HG02852 (cell line): ENCODE measurements at regions not wholly inside any gene's neighbourhood (a gene's known extent, or its start where the extent isn't known, plus 50 kb on each side); places are given as distances from the start of the nearest gene placed in this dataset.
A peak's percentile ranks its signal among the peaks of the same experiment; 100 is the strongest.
"Not testable (repeated sequence)": the region's sequence is repeated elsewhere in the genome, so short reads cannot be mapped to it uniquely, and the experiment has no call there.

Experiments
- ATAC-seq: cut with Tn5 transposase; IDR thresholded peaks from one replicate; pipeline ENCODE4 v1.9.1; 2021; ENCODE audit warnings: mild to moderate bottlenecking, moderate library complexity; ENCODE audit not compliant: unreplicated experiment

GRCh38 chrX:23458957-23459356, 124.3 kb downstream of the PTCHD1 start:
- not testable (repeated sequence) for ATAC-seq

- ATAC-seq: no peak
These were observed 130.6 kb downstream of the PTCHD1 start for GRCh38 chrX:23465105-23465791.

- no peak for ATAC-seq
These were observed 131.3 kb downstream of the PTCHD1 start for GRCh38 chrX:23465985-23466384.

- ATAC-seq: no peak
These were observed 143.4 kb downstream of the PTCHD1 start for GRCh38 chrX:23478056-23478455.

- ATAC-seq: no peak
These were observed 143.9 kb downstream of the PTCHD1 start for GRCh38 chrX:23478561-23478960.

GRCh38 chrX:23482561-23482960, 147.9 kb downstream of the PTCHD1 start:
- no peak for ATAC-seq

GRCh38 chrX:23483396-23483795, 148.7 kb downstream of the PTCHD1 start:
- no peak for ATAC-seq

GRCh38 chrX:23493941-23494374, 159.3 kb downstream of the PTCHD1 start:
- ATAC-seq: peak; percentile 70

GRCh38 chrX:23494741-23495140, 160.1 kb downstream of the PTCHD1 start:
- no peak for ATAC-seq

- no peak for ATAC-seq
These were observed 163.3 kb downstream of the PTCHD1 start for GRCh38 chrX:23497919-23498318.

- no peak for ATAC-seq
These were observed 165.3 kb upstream of the PRDX4 start for GRCh38 chrX:23501974-23502373.

GRCh38 chrX:23503835-23504539, 163.3 kb upstream of the PRDX4 start:
- no peak for ATAC-seq

- ATAC-seq: no peak
These were observed 162.8 kb upstream of the PRDX4 start for GRCh38 chrX:23504540-23504884.

- no peak for ATAC-seq
These were observed 162.4 kb upstream of the PRDX4 start for GRCh38 chrX:23504895-23505294.

- no peak for ATAC-seq
These were observed 161.6 kb upstream of the PRDX4 start for GRCh38 chrX:23505531-23506303.

- no peak for ATAC-seq
These were observed 158.0 kb upstream of the PRDX4 start for GRCh38 chrX:23509256-23509655.

- ATAC-seq: no peak
These were observed 155.5 kb upstream of the PRDX4 start for GRCh38 chrX:23511793-23512192.

GRCh38 chrX:23513121-23513520, 154.2 kb upstream of the PRDX4 start:
- no peak for ATAC-seq

- ATAC-seq: no peak
These were observed 153.2 kb upstream of the PRDX4 start for GRCh38 chrX:23514082-23514481.

GRCh38 chrX:23515028-23515427, 152.3 kb upstream of the PRDX4 start:
- ATAC-seq: no peak

GRCh38 chrX:23523026-23523657, 144.2 kb upstream of the PRDX4 start:
- ATAC-seq: not testable (repeated sequence)
